HuH-7.5 (cell line): ENCODE measurements at regions not wholly inside any gene's neighbourhood (a gene's known extent, or its start where the extent isn't known, plus 50 kb on each side); places are given as distances from the start of the nearest gene placed in this dataset.
A peak's percentile ranks its signal among the peaks of the same experiment; 100 is the strongest.
"Not testable (repeated sequence)": the region's sequence is repeated elsewhere in the genome, so short reads cannot be mapped to it uniquely, and the experiment has no call there.

Experiments used
- DNase-seq: peaks from one replicate; pipeline ENCODE4 v3.0.0; 2011; ENCODE audit warnings: low spot score

DNA sequence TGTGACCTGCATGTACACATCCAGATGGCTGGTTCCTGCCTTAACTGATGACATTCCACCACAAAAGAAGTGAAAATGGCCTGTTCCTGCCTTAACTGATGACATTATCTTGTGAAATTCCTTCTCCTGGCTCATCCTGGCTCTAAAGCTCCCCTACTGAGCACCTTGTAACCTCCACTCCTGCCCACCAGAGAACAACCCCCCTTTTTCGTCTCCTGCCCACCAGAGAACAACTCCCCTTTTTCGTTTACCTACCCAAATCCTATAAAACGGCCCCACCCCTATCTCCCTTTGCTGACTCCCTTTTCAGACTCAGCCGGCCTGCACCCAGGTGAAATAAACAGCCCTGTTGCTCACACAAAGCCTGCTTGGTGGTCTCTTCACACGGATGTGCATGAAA, 212.2 kb downstream of the KITLG start:
- not testable (repeated sequence) for DNase-seq

- no peak for DNase-seq
These were observed 208.7 kb downstream of the KITLG start for GRCh38 chr12:88371416-88372183.

- DNase-seq, result no peak
These were observed 204.7 kb downstream of the KITLG start for GRCh38 chr12:88375306-88376305.

DNA sequence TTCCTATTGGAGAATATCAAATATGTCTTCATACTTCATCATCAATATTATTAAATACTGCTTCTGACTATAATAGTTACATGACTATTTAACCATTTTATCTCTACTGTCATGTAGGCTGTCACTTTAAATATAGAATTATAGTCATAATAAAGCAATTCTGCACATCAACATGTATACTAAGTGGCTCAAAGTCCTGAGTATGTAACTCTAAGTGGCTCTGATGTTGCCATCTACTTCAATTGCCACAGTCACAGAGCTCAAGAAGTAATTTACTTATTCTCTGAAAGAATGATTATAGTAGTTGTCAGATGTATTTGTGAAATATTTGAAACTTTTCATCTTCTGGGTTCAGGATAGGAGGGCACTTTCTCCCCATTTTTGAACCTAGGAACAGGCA, 202.3 kb downstream of the KITLG start:
- DNase-seq, result no peak

GRCh38 chr12:88381466-88381865, 198.8 kb downstream of the KITLG start:
- DNase-seq, result no peak

DNA sequence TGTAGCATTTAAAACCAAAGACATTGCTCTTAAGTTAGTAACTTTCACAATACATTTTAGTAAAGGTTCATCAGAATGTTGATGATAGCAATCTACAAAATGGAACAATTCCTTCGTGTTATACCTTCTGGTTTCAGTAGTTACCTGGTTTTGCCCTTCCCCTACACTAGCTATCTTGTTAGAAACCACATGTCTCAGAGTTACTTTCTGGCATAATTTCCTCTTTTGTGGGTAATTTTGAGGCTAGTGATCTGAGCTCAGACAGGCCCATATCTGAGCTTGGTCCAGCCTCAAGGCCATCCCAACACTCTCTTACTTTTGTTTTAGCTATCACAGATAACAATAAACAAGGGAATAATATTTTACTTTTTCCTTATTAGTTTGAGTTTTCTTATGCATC, 196.9 kb downstream of the KITLG start:
- no peak for DNase-seq

- no peak for DNase-seq
These were observed 191.4 kb downstream of the KITLG start for GRCh38 chr12:88388566-88389540.

DNA sequence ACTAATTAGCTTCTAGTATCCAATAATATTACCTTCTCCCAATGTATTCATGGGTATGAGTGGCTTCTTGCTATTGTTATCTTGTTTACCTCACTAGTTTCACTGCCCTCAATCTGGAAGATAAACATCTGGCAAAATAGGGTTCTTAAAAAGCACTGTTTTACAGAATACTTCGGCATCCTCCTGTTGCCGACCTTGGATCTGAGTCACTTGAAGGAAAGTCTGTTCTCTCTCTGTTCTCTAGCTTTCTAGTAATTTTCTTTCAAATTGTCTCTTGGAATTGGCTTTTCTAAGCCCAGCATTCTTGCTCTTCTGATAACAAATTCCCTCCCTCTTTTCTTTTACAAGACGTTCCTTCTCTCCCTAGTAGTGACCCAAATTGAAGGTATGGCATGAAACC, 189.5 kb downstream of the KITLG start:
- no peak for DNase-seq

- DNase-seq, result no peak
These were observed 188.7 kb downstream of the KITLG start for GRCh38 chr12:88391556-88391955.

GRCh38 chr12:88393017-88393767, 187.1 kb downstream of the KITLG start:
- DNase-seq, result peak; percentile 21

DNA sequence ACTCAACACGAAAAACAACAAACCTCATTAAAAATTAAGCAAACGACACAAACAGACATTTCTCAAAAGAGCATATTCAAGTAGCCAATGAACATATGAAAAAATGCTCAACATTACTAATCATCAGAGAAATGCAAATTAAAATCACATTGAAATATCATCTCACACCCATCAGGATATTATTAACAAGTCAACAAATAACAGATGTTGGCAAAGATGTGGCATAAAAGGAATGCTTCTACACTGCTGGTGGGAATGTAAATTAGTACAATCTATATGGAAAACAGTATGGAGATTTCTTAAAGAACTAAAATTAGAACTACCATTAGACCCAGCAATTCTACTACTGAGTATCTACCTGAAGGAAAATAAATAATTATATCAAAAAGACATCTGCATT, 182.2 kb downstream of the KITLG start:
- no peak for DNase-seq

- no peak for DNase-seq
These were observed 180.5 kb downstream of the KITLG start for GRCh38 chr12:88399811-88400210.

GRCh38 chr12:88400302-88400701, 180.0 kb downstream of the KITLG start:
- DNase-seq, result no peak

GRCh38 chr12:88401155-88401554, 179.1 kb downstream of the KITLG start:
- DNase-seq, result no peak

DNA sequence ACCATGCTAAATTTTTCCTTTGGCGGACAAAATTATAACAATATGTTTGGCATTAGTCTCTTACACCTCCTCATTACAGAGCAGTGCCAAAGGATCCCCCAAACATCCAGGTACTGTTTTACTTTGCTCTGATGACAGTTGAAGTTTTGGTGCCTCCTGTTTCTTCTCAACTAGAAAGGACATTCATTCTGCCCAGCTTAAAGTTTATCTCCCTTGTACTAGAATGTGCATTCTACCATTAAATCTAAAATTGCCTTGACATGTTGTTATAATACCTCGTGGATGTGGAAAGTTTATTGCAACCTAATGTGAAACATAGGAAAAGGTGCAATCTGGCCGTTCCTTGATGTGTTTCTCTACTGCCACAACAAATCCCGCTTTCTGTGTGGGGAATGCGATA, 173.4 kb downstream of the KITLG start:
- DNase-seq, result no peak

DNA sequence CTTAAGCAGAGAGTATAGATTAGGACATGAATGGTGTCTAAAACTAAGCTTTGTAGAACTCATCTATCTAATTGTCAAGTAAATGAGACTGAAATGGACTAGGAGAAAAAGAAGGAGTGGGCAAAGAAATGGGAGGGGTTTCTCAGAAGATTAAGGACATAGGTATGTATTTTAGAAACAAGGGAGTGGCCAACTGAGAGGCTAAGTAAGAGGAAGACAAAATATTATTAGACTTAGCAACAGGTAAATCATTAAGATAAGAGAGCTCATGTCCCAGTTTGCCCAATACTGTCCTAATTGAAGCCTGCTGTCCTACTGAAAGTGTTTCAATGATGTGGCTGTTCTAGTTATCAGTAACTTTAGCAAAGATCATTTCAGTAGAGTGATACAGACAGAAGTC, 171.4 kb downstream of the KITLG start:
- no peak for DNase-seq

DNA sequence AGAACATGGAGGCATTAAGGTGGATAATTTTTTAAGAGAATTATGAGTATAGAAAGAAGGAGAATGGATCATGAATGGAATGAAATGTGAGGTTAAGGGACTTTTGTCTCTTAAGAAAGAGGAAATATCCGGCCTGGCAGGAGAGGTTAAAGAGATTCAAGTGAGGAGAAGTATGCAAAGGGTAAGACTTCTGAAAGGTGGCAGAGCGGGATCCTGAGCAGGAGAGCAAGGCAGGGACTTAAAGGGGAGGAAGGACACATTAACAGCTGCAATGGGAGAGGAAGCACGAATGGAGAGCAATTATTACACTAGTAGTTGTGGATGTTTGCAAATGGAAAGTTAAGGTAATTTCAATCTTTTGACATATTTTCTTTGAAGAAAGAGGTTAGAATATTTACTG, 171.0 kb downstream of the KITLG start:
- DNase-seq, result no peak

DNA sequence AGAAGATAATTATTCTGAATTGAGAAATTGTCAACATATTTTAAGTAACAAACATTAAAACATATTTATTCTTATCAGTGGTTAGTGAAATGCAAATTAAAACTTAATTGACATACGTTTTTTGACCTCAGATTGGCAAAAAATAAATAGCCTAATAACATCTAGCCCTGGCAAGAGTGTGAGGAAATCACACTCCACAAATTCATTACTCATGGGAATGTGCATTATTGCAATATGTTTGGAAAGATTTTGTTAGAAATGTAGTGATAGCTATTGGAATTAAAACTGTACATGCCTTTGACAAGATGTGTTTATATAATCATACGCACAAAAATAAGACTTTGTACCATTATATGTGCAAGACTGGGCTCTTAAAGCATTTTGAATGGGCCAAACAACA, 168.6 kb downstream of the KITLG start:
- no peak for DNase-seq

GRCh38 chr12:88413646-88414045, 166.6 kb downstream of the KITLG start:
- no peak for DNase-seq

DNA sequence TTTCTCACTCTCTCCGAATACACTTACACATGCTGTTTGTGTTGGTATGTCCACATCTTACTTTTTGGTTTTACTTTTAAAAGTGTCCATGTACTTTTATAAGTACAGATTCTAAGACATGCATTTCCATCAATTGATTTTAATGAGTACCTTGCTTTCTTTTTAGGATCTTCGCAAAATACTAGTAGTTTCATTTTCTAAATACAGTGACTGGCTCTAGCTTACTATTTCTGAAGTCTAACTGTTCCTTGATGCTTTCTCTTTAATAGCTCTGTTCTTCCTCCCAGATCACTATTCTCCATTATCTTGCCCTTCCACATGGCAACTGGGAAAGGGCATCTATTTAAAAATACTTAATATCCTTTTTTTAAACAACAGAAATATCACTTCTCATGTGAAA, 164.1 kb downstream of the KITLG start:
- no peak for DNase-seq

DNA sequence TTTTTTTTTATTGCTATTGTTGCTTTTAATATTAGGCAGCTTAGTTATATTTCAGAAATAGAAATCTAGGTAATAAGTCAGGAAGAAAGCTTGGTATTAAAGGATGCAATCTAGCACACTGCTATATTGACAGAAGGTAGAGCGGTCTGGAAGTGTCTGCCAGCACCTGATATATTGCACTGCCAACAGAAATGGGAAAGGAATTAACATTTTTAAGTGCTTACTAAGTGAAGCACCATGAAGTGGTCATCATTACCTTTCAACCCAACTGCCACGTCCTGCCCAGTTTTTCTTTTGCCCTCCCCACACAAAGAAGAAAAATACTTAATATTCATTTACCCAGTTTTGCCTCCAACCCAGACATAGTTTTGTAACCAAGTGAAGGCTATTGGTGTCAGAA, 163.5 kb downstream of the KITLG start:
- DNase-seq, result no peak
